ENCODE measurements at regions not wholly inside any gene's neighbourhood (a gene's known extent, or its start where the extent isn't known, plus 50 kb on each side); places are given as distances from the start of the nearest gene placed in this dataset.

DNA sequence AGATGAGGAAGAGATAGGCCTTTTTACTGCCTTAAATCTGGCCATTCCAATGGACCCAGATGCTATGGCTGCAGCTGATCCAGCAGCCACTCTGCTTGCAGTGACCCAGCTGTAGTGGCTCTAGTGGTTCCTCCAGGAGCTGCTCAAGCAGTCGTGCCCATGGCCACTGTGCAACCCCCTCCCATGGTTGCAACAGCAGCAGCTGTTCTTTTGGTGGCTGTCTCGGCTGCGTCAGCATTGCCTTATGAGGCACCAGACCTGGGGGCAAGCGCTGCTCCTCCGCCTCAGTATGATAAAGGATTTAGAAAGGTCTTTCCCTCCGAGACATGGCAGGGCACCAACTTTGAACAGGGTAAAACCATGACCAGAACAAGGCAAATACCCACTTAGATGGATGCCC, 384.9 kb upstream of the DCC start:
- Histone ChIP-seq H3K27ac (no peak overlapping the region), H3K36me3 (no peaks in the 10 kb centered on the region), H3K9me3 (no peaks in the 10 kb centered on the region), H3K27me3 (no peaks in the 10 kb centered on the region), H3K4me3 (no peak overlapping the region), H3K4me1 (ENCODE audit: insufficient read depth) (no peaks in the 10 kb centered on the region)
- intact Hi-C loops (cut with DNase I): no loop called here
- TF ChIP-seq EP300 (IDR thresholded peaks at IDR 0.05) (no peak), POLR2A (IDR thresholded peaks at IDR 0.05) (no peak)
- TF ChIP-seq, protein P1, sequence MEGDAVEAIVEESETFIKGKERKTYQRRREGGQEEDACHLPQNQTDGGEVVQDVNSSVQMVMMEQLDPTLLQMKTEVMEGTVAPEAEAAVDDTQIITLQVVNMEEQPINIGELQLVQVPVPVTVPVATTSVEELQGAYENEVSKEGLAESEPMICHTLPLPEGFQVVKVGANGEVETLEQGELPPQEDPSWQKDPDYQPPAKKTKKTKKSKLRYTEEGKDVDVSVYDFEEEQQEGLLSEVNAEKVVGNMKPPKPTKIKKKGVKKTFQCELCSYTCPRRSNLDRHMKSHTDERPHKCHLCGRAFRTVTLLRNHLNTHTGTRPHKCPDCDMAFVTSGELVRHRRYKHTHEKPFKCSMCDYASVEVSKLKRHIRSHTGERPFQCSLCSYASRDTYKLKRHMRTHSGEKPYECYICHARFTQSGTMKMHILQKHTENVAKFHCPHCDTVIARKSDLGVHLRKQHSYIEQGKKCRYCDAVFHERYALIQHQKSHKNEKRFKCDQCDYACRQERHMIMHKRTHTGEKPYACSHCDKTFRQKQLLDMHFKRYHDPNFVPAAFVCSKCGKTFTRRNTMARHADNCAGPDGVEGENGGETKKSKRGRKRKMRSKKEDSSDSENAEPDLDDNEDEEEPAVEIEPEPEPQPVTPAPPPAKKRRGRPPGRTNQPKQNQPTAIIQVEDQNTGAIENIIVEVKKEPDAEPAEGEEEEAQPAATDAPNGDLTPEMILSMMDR (IDR thresholded peaks at IDR 0.05): no peak
- WGBS, 3 donors: 71 to 85% (median 78%) methylated on average over 6 of the region's 6 CpGs
- no peak for DNase-seq

DNA sequence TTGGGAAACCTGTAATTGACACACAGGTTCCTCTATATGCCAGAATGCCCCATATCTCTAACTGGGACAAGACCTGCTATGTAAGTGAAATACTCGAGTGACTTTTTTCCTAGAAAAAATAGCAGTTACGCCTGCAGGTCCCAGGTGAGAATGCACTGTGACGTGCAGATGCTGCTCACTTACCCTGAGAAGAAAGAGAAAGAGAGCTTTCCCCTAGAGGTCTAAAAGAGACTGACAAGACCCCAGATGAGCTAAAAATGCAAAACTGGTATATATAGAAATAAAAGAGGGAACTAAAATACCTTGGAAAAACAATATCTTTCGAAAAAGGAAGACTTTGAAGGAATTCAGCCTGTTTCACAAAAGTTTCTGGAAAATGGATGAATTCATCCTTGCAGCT, 383.0 kb upstream of the DCC start:
- 81 to 87% (median 86%) methylated on average over 4 of the region's 4 CpGs for WGBS, 3 donors

DNA sequence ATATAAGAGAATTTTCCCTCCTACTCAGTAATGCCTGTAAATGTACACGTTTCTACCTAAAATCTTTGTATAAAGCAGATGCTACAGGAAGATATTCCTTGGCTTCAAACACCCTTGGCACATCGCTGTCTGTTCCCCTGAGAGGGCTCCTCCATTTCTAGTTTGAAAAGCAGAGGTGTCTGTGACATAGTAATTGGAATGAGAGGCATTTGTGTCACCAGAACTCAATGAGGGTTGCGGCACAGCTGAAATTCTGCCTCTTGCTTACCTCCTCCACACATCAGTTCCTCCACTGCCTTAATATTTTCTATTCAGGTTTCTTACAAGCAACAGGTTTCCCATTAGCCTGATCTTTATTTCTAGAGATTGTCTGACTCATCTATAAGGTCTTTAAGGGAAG, 359.9 kb upstream of the DCC start:
- no peak for TF ChIP-seq POLR2A (IDR thresholded peaks at IDR 0.05)
- TF ChIP-seq, protein P1 (IDR thresholded peaks at IDR 0.05): no peak
- TF ChIP-seq EP300 (IDR thresholded peaks at IDR 0.05): no peak
- Histone ChIP-seq H3K4me1 (ENCODE audit: insufficient read depth) (no peaks in the 10 kb centered on the region), H3K4me3 (no peak overlapping the region), H3K9me3 (no peaks in the 10 kb centered on the region), H3K36me3 (no peaks in the 10 kb centered on the region), H3K27ac (no peak overlapping the region), H3K27me3 (no peaks in the 10 kb centered on the region)
- no peak for DNase-seq
- intact Hi-C loops (cut with DNase I): no loop called here
- 62 to 70% (median 70%) methylated on average over 3 of the region's 3 CpGs for WGBS, 3 donors

More for the DNA sequence above, 383.0 kb upstream of the DCC start:
- TF ChIP-seq POLR2A (IDR thresholded peaks at IDR 0.05) (no peak), EP300 (IDR thresholded peaks at IDR 0.05) (no peak)
- TF ChIP-seq, protein P1 (IDR thresholded peaks at IDR 0.05): no peak
- Histone ChIP-seq H3K27me3 (no peaks in the 10 kb centered on the region), H3K9me3 (no peaks in the 10 kb centered on the region), H3K36me3 (no peaks in the 10 kb centered on the region), H3K27ac (no peak overlapping the region), H3K4me3 (no peak overlapping the region), H3K4me1 (ENCODE audit: insufficient read depth) (no peaks in the 10 kb centered on the region)
- intact Hi-C loops (cut with DNase I): no loop called here
- no peak for DNase-seq

GRCh38 chr18:51988277-51988676, 351.7 kb upstream of the DCC start:
- Histone ChIP-seq H3K9me3 (no peaks in the 10 kb centered on the region), H3K4me3 (no peak overlapping the region), H3K27me3 (no peaks in the 10 kb centered on the region), H3K36me3 (no peaks in the 10 kb centered on the region), H3K4me1 (ENCODE audit: insufficient read depth) (no peaks in the 10 kb centered on the region), H3K27ac (no peak overlapping the region)
- intact Hi-C loops (cut with DNase I): no loop called here
- 14 to 19% (median 17%) methylated on average over 2 of the region's 2 CpGs for WGBS, 3 donors
- TF ChIP-seq POLR2A (IDR thresholded peaks at IDR 0.05): no peak
- TF ChIP-seq EP300 (IDR thresholded peaks at IDR 0.05): no peak
- TF ChIP-seq, protein P1 (IDR thresholded peaks at IDR 0.05): no peak
- no peak for DNase-seq

GRCh38 chr18:51997129-51997528, 342.9 kb upstream of the DCC start:
- H3K27ac ChIP-seq: no peak overlapping the region
- H3K9me3 ChIP-seq: no peaks in the 10 kb centered on the region
- WGBS, 3 donors: 73 to 81% (median 75%) methylated on average over 2 of the region's 2 CpGs
- DNase-seq: no peak
- H3K36me3 ChIP-seq: no peaks in the 10 kb centered on the region
- H3K4me1 ChIP-seq (ENCODE audit: insufficient read depth): no peaks in the 10 kb centered on the region
- no peak for TF ChIP-seq EP300 (IDR thresholded peaks at IDR 0.05)
- TF ChIP-seq, protein P1 (IDR thresholded peaks at IDR 0.05): no peak
- TF ChIP-seq POLR2A (IDR thresholded peaks at IDR 0.05): no peak
- H3K4me3 ChIP-seq: no peak overlapping the region
- no peaks in the 10 kb centered on the region for H3K27me3 ChIP-seq
- intact Hi-C loops (cut with DNase I): no loop called here

All from ovary (tissue), 7 donors.